A673 (cell line): ENCODE measurements at regions not wholly inside any gene's neighbourhood (a gene's known extent, or its start where the extent isn't known, plus 50 kb on each side); places are given as distances from the start of the nearest gene placed in this dataset.

Experiments used
- BruUV-seq: library from RNA; stranded (reverse); fragments of 400-500 nt; replicated peaks from 2 replicates; lab custom pipeline; 2021; lab: Mats Ljungman, UMichigan
- CTCF ChIA-PET: fragments of 300-600 bp; sonication (Branson Sonifier 250); formaldehyde crosslinking; loops from one replicate; lab custom pipeline; 2022; ENCODE audit warnings: antibody characterized with exemption; lab: Charles Lee
- POLR2A ChIA-PET: fragments of 300-600 bp; sonication (Branson Sonifier 250); formaldehyde crosslinking; loops from one replicate; lab custom pipeline; 2022; ENCODE audit warnings: antibody characterized with exemption; ENCODE audit not compliant: low non-redundant PET; lab: Charles Lee
- DNase-seq: peaks from one replicate; pipeline ENCODE4 v3.0.0-alpha.2; 2015; ENCODE audit warnings: low spot score
- H3K27ac ChIP-seq: fragments of 200-600 bp; sonication (generic); 2 replicates; pipeline ENCODE4 v1.5.1; 2016; ENCODE audit warnings: mixed run types, low read depth, mild to moderate bottlenecking, mixed read lengths, antibody characterized with exemption, low read length; ENCODE audit not compliant: poor library complexity, severe bottlenecking
- H3K27me3 ChIP-seq: fragments of 200-600 bp; sonication (generic); replicated peaks from 2 replicates; pipeline ENCODE4 v1.6.1; 2017; ENCODE audit warnings: mixed run types, low read depth, mild to moderate bottlenecking, mixed read lengths, antibody characterized with exemption, low read length; ENCODE audit not compliant: insufficient read depth, poor library complexity
- H3K36me3 ChIP-seq: fragments of 200-600 bp; sonication (generic); 2 replicates; pipeline ENCODE4 v1.6.1; 2016; ENCODE audit warnings: mixed run types, mild to moderate bottlenecking, mixed read lengths, antibody characterized with exemption, low read length; ENCODE audit not compliant: insufficient read depth, poor library complexity, severe bottlenecking
- H3K4me1 ChIP-seq: fragments of 200-600 bp; sonication (generic); 2 replicates; pipeline ENCODE4 v1.6.1; 2017; ENCODE audit warnings: mixed run types, mild to moderate bottlenecking, mixed read lengths, antibody characterized with exemption, low read length; ENCODE audit not compliant: insufficient read depth, poor library complexity, severe bottlenecking
- H3K4me3 ChIP-seq: fragments of 200-600 bp; sonication (generic); 2 replicates; pipeline ENCODE4 v1.5.1; 2016; ENCODE audit warnings: low read depth, mixed run types, mild to moderate bottlenecking, mixed read lengths, low read length; ENCODE audit not compliant: poor library complexity, severe bottlenecking
- H3K9me3 ChIP-seq: fragments of 200-600 bp; sonication (generic); 2 replicates; pipeline ENCODE4 v1.6.1; 2016; ENCODE audit warnings: mixed run types, low read depth, mild to moderate bottlenecking, mixed read lengths, antibody characterized with exemption, low read length; ENCODE audit not compliant: poor library complexity, severe bottlenecking
- CTCF ChIP-seq: fragments of 300-800, 200-600 bp; sonication (generic); conservative IDR thresholded peaks from 2 replicates; pipeline ENCODE4 v1.5.1; 2017; ENCODE audit warnings: low read depth, mild to moderate bottlenecking, antibody characterized with exemption, low read length, moderate library complexity, mixed read lengths
- EZH2 ChIP-seq: fragments of 200-600 bp; sonication (generic); IDR thresholded peaks from 2 replicates; pipeline ENCODE4 v1.6.1; 2017; ENCODE audit warnings: borderline replicate concordance, low read depth, mild to moderate bottlenecking, mixed read lengths, antibody characterized with exemption, low read length; ENCODE audit not compliant: poor library complexity, severe bottlenecking
- intact Hi-C: fragments of 100-400 bp; cut with micrococcal nuclease; formaldehyde crosslinking; loops from one replicate; pipeline ENCODE4 v1.10.0; 2022; ENCODE audit not compliant: unreplicated experiment

DNA sequence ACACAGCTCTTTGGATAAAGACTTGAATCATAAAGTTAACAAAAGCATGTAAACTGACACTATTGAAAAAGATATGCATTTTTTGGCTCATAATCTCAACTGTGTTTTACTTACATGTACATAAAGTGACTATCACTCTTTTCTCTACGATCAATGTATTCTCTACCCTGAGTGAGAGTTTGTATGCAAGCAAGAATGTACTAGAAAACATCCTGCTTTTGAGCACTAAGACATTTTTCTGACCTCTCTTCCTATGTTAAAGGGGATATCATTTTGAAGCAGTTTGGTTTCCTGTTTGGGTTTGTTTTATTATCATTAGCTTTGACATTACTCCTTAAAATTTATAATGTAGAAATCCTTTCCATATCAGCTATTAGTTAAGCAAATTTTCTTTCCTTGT, 910.8 kb downstream of the C6orf118 start:
- H3K27me3 ChIP-seq = no peaks in the 10 kb centered on the region
- no peaks in the 10 kb centered on the region for H3K4me1 ChIP-seq
- intact Hi-C loops = no loop called here
- H3K36me3 ChIP-seq = no peaks in the 10 kb centered on the region
- no peak for TF ChIP-seq EZH2
- POLR2A ChIA-PET = no interaction called here
- no peak overlapping the region for H3K27ac ChIP-seq
- CTCF ChIA-PET = no interaction called here
- no peak for DNase-seq
- BruUV-seq = no TSS peak
- no peak overlapping the region for H3K4me3 ChIP-seq
- H3K9me3 ChIP-seq = peaks cover 8% of the 10 kb centered on the region

GRCh38 chr6:164396071-164397047, 913.0 kb downstream of the C6orf118 start:
- Histone ChIP-seq H3K4me3 (no peak overlapping the region), H3K36me3 (no peaks in the 10 kb centered on the region), H3K4me1 (no peaks in the 10 kb centered on the region), H3K9me3 (peaks cover 8% of the 10 kb centered on the region), H3K27me3 (no peaks in the 10 kb centered on the region), H3K27ac (no peak overlapping the region)
- DNase-seq = no peak
- no peak for TF ChIP-seq CTCF
- TF ChIP-seq EZH2 = no peak
- intact Hi-C loops = no loop called here
- BruUV-seq = no TSS peak
- POLR2A ChIA-PET = no interaction called here
- CTCF ChIA-PET = no interaction called here

GRCh38 chr6:164379795-164380194, 929.6 kb downstream of the C6orf118 start:
- no peaks in the 10 kb centered on the region for H3K27me3 ChIP-seq
- no peaks in the 10 kb centered on the region for H3K36me3 ChIP-seq
- H3K4me1 ChIP-seq = no peaks in the 10 kb centered on the region
- ChIA-PET CTCF (no interaction called here), POLR2A (no interaction called here)
- no peaks in the 10 kb centered on the region for H3K9me3 ChIP-seq
- no TSS peak for BruUV-seq
- no peak for TF ChIP-seq EZH2
- no peak for TF ChIP-seq CTCF
- no peak for DNase-seq
- no peak overlapping the region for H3K27ac ChIP-seq
- H3K4me3 ChIP-seq = no peak overlapping the region
- intact Hi-C loops = no loop called here
